BLaER1 (cell line): ENCODE measurements at regions not wholly inside any gene's neighbourhood (a gene's known extent, or its start where the extent isn't known, plus 50 kb on each side); places are given as distances from the start of the nearest gene placed in this dataset.
"Not testable (repeated sequence)": the region's sequence is repeated elsewhere in the genome, so short reads cannot be mapped to it uniquely, and the experiment has no call there.

Experiments used
- H3K27ac ChIP-seq: shearing (Covaris generic); formaldehyde crosslinking; 2 replicates; pipeline ENCODE4 v1.8.1; 2022
- H3K27me3 ChIP-seq: shearing (Covaris generic); formaldehyde crosslinking; 2 replicates; pipeline ENCODE4 v1.8.1; 2022
- H3K36me3 ChIP-seq: shearing (Covaris generic); formaldehyde crosslinking; 2 replicates; pipeline ENCODE4 v1.8.1; 2022
- H3K4me1 ChIP-seq: shearing (Covaris generic); formaldehyde crosslinking; 2 replicates; pipeline ENCODE4 v1.8.1; 2022
- H3K4me2 ChIP-seq: shearing (Covaris generic); formaldehyde crosslinking; 2 replicates; pipeline ENCODE4 v1.8.1; 2022
- H3K4me3 ChIP-seq: shearing (Covaris generic); formaldehyde crosslinking; 2 replicates; pipeline ENCODE4 v1.8.1; 2022
- H3K9ac ChIP-seq: shearing (Covaris generic); formaldehyde crosslinking; 2 replicates; pipeline ENCODE4 v1.8.1; 2022
- H3K9me3 ChIP-seq: shearing (Covaris generic); formaldehyde crosslinking; 2 replicates; pipeline ENCODE4 v1.8.1; 2022
- H4K20me1 ChIP-seq: shearing (Covaris generic); formaldehyde crosslinking; 2 replicates; pipeline ENCODE4 v1.8.1; 2022
- Cebpa-rat ChIP-seq: shearing (Covaris generic); IDR thresholded peaks from 2 replicates; pipeline ENCODE4 v1.8.1; 2022

GRCh38 chrX:137118136-137118535 is 84.3 kb upstream of the GPR101 start:
- no peak overlapping the region for H3K4me3 ChIP-seq
- H3K9me3 ChIP-seq: peaks cover 15% of the 10 kb centered on the region; the same call in 1 of the 2 replicates
- no peaks in the 10 kb centered on the region for H4K20me1 ChIP-seq
- no peak for TF ChIP-seq Cebpa-rat
- peaks cover 40% of the 10 kb centered on the region for H3K27me3 ChIP-seq
- H3K4me2 ChIP-seq: no peak overlapping the region
- H3K9ac ChIP-seq: no peak overlapping the region
- no peaks in the 10 kb centered on the region for H3K36me3 ChIP-seq
- no peaks in the 10 kb centered on the region for H3K4me1 ChIP-seq
- no peak overlapping the region for H3K27ac ChIP-seq

- H3K36me3 ChIP-seq, H3K4me2 ChIP-seq, H3K9ac ChIP-seq, H3K27ac ChIP-seq, H4K20me1 ChIP-seq, H3K9me3 ChIP-seq, H3K4me1 ChIP-seq, H3K4me3 ChIP-seq: not testable (repeated sequence)
- H3K27me3 ChIP-seq: peaks cover 40% of the 10 kb centered on the region
These were observed 74.1 kb upstream of the GPR101 start for GRCh38 chrX:137107877-137108276.

- no peaks in the 10 kb centered on the region for H3K36me3 ChIP-seq
- peaks cover 87% of the 10 kb centered on the region for H3K27me3 ChIP-seq
- no peaks in the 10 kb centered on the region for H3K4me1 ChIP-seq
- no peak overlapping the region for H3K4me3 ChIP-seq
- H4K20me1 ChIP-seq: no peaks in the 10 kb centered on the region
- TF ChIP-seq Cebpa-rat: no peak
- H3K9me3 ChIP-seq: no peaks in the 10 kb centered on the region
- no peak overlapping the region for H3K4me2 ChIP-seq
- no peak overlapping the region for H3K9ac ChIP-seq
- H3K27ac ChIP-seq: no peak overlapping the region
These were observed 67.6 kb upstream of the GPR101 start for GRCh38 chrX:137101273-137101990.
